ENCODE measurements at regions not wholly inside any gene's neighbourhood (a gene's known extent, or its start where the extent isn't known, plus 50 kb on each side); places are given as distances from the start of the nearest gene placed in this dataset.
"Not testable (repeated sequence)": the region's sequence is repeated elsewhere in the genome, so short reads cannot be mapped to it uniquely, and the experiment has no call there.

- DNase-seq (ENCODE audit: low read depth, low spot score); dilution Hi-C loops (cut with MboI; ENCODE audit: extremely low pct_ligation_motif_present, low sequenced_read_pairs); FAIRE-seq; H3K27ac ChIP-seq (ENCODE audit: control insufficient read depth, insufficient read depth, low read length); H3K4me3 ChIP-seq (ENCODE audit: control insufficient read depth in 2 of 3, extremely low read depth in 1 of 3, insufficient read depth in 2 of 3, low read depth in 1 of 3, low read length in 3 of 3); H3K27me3 ChIP-seq (ENCODE audit: control insufficient read depth, extremely low read depth, insufficient read depth, low read length); H3K4me1 ChIP-seq (ENCODE audit: control insufficient read depth, extremely low read depth, insufficient read depth, low read length); H3K79me2 ChIP-seq (ENCODE audit: control insufficient read depth, insufficient read depth, low read length); H2AFZ ChIP-seq (ENCODE audit: control insufficient read depth, low read length); H3K4me2 ChIP-seq (ENCODE audit: control insufficient read depth, extremely low read depth, insufficient read depth, low read depth, low read length); H3K9me1 ChIP-seq (ENCODE audit: control insufficient read depth, extremely low read depth, insufficient read depth, low read length); H4K20me1 ChIP-seq (ENCODE audit: control insufficient read depth, extremely low read depth, insufficient read depth, low read length); H3K9ac ChIP-seq (ENCODE audit: control insufficient read depth, extremely low read depth, insufficient read depth, low read length); H3K36me3 ChIP-seq (ENCODE audit: control insufficient read depth in 2 of 2, extremely low read depth in 1 of 2, insufficient read depth in 2 of 2, low read length in 2 of 2); H3K9me3 ChIP-seq (ENCODE audit: control insufficient read depth, low read depth, low read length): not testable (repeated sequence)
Observed at GRCh38 chr15:69774711-69775110, 322.1 kb downstream of the RPLP1 start.

GRCh38 chr15:69777356-69777755, 320.4 kb downstream of the TLE3 start:
- FAIRE-seq (no peak), DNase-seq (ENCODE audit: low read depth, low spot score) (no peak)
- Histone ChIP-seq H2AFZ (ENCODE audit: control insufficient read depth, low read length) (no peak overlapping the region), H3K27ac (ENCODE audit: control insufficient read depth, insufficient read depth, low read length) (no peak overlapping the region), H3K9me3 (ENCODE audit: control insufficient read depth, low read depth, low read length) (no peaks in the 10 kb centered on the region), H3K9ac (ENCODE audit: control insufficient read depth, extremely low read depth, insufficient read depth, low read length) (no peak overlapping the region), H4K20me1 (ENCODE audit: control insufficient read depth, extremely low read depth, insufficient read depth, low read length) (no peaks in the 10 kb centered on the region), H3K4me1 (ENCODE audit: control insufficient read depth, extremely low read depth, insufficient read depth, low read length) (no peaks in the 10 kb centered on the region), H3K9me1 (ENCODE audit: control insufficient read depth, extremely low read depth, insufficient read depth, low read length) (no peaks in the 10 kb centered on the region), H3K4me2 (ENCODE audit: control insufficient read depth, extremely low read depth, insufficient read depth, low read depth, low read length) (no peak overlapping the region), H3K4me3 (ENCODE audit: control insufficient read depth in 2 of 3, extremely low read depth in 1 of 3, insufficient read depth in 2 of 3, low read depth in 1 of 3, low read length in 3 of 3) (no peak overlapping the region), H3K36me3 (ENCODE audit: control insufficient read depth in 2 of 2, extremely low read depth in 1 of 2, insufficient read depth in 2 of 2, low read length in 2 of 2) (no peaks in the 10 kb centered on the region), H3K79me2 (ENCODE audit: control insufficient read depth, insufficient read depth, low read length) (no peaks in the 10 kb centered on the region), H3K27me3 (ENCODE audit: control insufficient read depth, extremely low read depth, insufficient read depth, low read length) (peaks cover 24% of the 10 kb centered on the region)
- TF ChIP-seq CTCF (optimal IDR thresholded peaks at IDR 0.05 in 1 of 3, IDR thresholded peaks at IDR 0.05 in 1 of 3, conservative IDR thresholded peaks at IDR 0.05 in 1 of 3; ENCODE audit: extremely low read depth in 1 of 3, insufficient read depth in 2 of 3, low read length in 3 of 3), result no peak
- no peak for TF ChIP-seq EZH2 (IDR thresholded peaks at IDR 0.05; ENCODE audit: low read length)
- dilution Hi-C loops (cut with MboI; ENCODE audit: extremely low pct_ligation_motif_present, low sequenced_read_pairs), result no loop called here

- Histone ChIP-seq H3K4me2 (ENCODE audit: control insufficient read depth, extremely low read depth, insufficient read depth, low read depth, low read length) (no peak overlapping the region), H3K4me3 (ENCODE audit: control insufficient read depth in 2 of 3, extremely low read depth in 1 of 3, insufficient read depth in 2 of 3, low read depth in 1 of 3, low read length in 3 of 3) (no peak overlapping the region), H3K9ac (ENCODE audit: control insufficient read depth, extremely low read depth, insufficient read depth, low read length) (no peak overlapping the region), H3K36me3 (ENCODE audit: control insufficient read depth in 2 of 2, extremely low read depth in 1 of 2, insufficient read depth in 2 of 2, low read length in 2 of 2) (no peaks in the 10 kb centered on the region), H3K9me3 (ENCODE audit: control insufficient read depth, low read depth, low read length) (no peaks in the 10 kb centered on the region), H3K27ac (ENCODE audit: control insufficient read depth, insufficient read depth, low read length) (no peak overlapping the region), H2AFZ (ENCODE audit: control insufficient read depth, low read length) (no peak overlapping the region), H3K9me1 (ENCODE audit: control insufficient read depth, extremely low read depth, insufficient read depth, low read length) (no peaks in the 10 kb centered on the region), H3K27me3 (ENCODE audit: control insufficient read depth, extremely low read depth, insufficient read depth, low read length) (peaks cover 31% of the 10 kb centered on the region), H4K20me1 (ENCODE audit: control insufficient read depth, extremely low read depth, insufficient read depth, low read length) (no peaks in the 10 kb centered on the region), H3K4me1 (ENCODE audit: control insufficient read depth, extremely low read depth, insufficient read depth, low read length) (no peaks in the 10 kb centered on the region), H3K79me2 (ENCODE audit: control insufficient read depth, insufficient read depth, low read length) (no peaks in the 10 kb centered on the region)
- FAIRE-seq (no peak), DNase-seq (ENCODE audit: low read depth, low spot score) (no peak)
- dilution Hi-C loops (cut with MboI; ENCODE audit: extremely low pct_ligation_motif_present, low sequenced_read_pairs), result no loop called here
- TF ChIP-seq CTCF (optimal IDR thresholded peaks at IDR 0.05 in 1 of 3, IDR thresholded peaks at IDR 0.05 in 1 of 3, conservative IDR thresholded peaks at IDR 0.05 in 1 of 3; ENCODE audit: extremely low read depth in 1 of 3, insufficient read depth in 2 of 3, low read length in 3 of 3) (no peak), EZH2 (IDR thresholded peaks at IDR 0.05; ENCODE audit: low read length) (no peak)
Observed at GRCh38 chr15:69780374-69780773, 317.3 kb downstream of the TLE3 start.

Data from keratinocyte (primary cell).